ENCODE measurements at regions not wholly inside any gene's neighbourhood (a gene's known extent, or its start where the extent isn't known, plus 50 kb on each side); places are given as distances from the start of the nearest gene placed in this dataset. TPM values are rescaled to one million over a fixed set of nuclear protein-coding genes. Genes with fewer than 3 reads are reported as not detected.

DNA sequence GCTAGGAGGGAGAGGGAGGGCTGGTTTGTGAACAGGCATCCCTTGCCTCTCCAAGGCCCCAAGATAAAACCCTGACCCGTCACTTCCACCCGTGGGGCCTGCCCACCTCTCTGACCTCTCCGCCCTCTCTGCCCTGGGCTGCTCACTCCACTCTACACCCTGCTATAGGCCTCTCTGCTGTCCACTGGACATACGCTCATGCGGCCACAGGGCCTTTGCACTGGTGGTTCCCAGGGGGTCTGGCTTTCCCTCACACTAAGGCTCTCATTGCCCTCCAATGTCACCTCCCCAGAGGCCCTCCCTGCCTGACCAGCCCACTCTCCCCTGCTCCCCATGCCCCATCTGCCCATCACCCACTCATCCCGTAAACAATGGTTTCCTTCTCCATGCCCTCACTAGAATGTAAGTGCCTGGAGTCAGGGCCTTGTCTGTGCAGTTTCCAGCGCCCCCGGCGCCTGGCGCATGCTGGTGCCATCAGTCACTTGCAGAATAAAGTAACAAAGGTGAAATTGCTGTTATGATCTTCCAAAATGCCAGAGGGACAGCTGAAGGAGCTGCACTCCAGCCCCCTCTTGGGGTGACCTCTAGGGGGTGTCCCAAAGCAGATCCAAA lies 73.6 kb downstream of the RFLNA start:
- H3K4me2 ChIP-seq (ENCODE audit: low read depth, low read length, poor library complexity, severe bottlenecking), result no peak overlapping the region
- no peaks in the 10 kb centered on the region for H3K27me3 ChIP-seq (ENCODE audit: low read length)
- H3K9me2 ChIP-seq (replicated peaks; ENCODE audit: insufficient read depth, low read length), result no peaks in the 10 kb centered on the region
- peaks cover 12% of the 10 kb centered on the region for H3K4me1 ChIP-seq (ENCODE audit: low read length)
- peaks cover 5% of the 10 kb centered on the region; the same call in 1 of the 2 replicates for H3K79me2 ChIP-seq (ENCODE audit: low read length)
- no peak overlapping the region for H3K4me3 ChIP-seq (ENCODE audit: low read length)
- peaks cover 13% of the 10 kb centered on the region; the same call in 1 of the 2 replicates for H4K20me1 ChIP-seq (ENCODE audit: insufficient read depth, low read depth, low read length)
- no peak overlapping the region for H3K9ac ChIP-seq (ENCODE audit: low read length)
- H3K9me3 ChIP-seq (ENCODE audit: low read length), result no peaks in the 10 kb centered on the region
- H3K27ac ChIP-seq (ENCODE audit: low read length), result no peak overlapping the region
- no peak for DNase-seq
- H3K36me3 ChIP-seq (ENCODE audit: insufficient read depth, low read length), result no peaks in the 10 kb centered on the region; the same call in 1 of the 2 replicates
- no peak overlapping the region for H2AFZ ChIP-seq (ENCODE audit: low read length)

DNA sequence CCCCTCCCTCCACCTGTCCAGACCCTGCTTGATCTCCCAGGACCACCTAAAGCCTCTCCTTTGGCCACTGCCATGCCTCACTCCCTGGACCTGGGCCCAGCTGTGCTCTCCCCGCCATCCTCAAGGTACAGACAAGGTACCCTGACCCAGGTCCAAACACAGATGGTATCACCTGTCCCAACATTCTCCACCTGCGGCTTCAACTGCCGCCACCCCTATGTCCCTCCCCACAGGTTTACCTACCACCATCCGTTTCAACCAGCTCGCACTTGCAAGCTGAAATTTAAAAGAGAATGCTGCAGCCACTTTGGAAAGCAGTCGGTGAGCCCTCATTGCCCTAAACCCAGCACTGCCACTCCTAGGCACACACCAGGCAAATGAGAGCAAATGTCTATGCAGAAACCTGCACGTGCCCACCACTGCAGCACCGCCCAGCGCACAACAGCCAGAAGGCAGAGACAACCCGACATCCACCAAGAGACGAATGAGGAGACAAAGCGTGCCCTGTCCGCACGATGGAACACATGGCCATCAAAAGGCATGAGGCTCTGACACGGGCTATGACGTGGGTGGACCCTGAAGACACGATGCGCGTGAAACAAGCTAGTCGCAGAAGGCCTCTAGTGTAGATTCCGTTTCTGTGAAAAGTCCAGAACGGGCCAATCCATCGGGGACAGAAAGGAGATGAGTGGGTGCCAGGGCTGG lies 71.0 kb downstream of the RFLNA start:
- Histone ChIP-seq H2AFZ (ENCODE audit: low read length) (no peak overlapping the region), H4K20me1 (ENCODE audit: insufficient read depth, low read depth, low read length) (peaks cover 8% of the 10 kb centered on the region; the same call in 1 of the 2 replicates), H3K27ac (ENCODE audit: low read length) (no peak overlapping the region), H3K4me3 (ENCODE audit: low read length) (no peak overlapping the region), H3K36me3 (ENCODE audit: insufficient read depth, low read length) (no peaks in the 10 kb centered on the region; the same call in 1 of the 2 replicates), H3K9me2 (replicated peaks; ENCODE audit: insufficient read depth, low read length) (no peaks in the 10 kb centered on the region), H3K79me2 (ENCODE audit: low read length) (peaks cover 5% of the 10 kb centered on the region; the same call in 1 of the 2 replicates), H3K9me3 (ENCODE audit: low read length) (no peaks in the 10 kb centered on the region), H3K4me1 (ENCODE audit: low read length) (peaks cover 34% of the 10 kb centered on the region), H3K9ac (ENCODE audit: low read length) (no peak overlapping the region), H3K27me3 (ENCODE audit: low read length) (no peaks in the 10 kb centered on the region), H3K4me2 (ENCODE audit: low read depth, low read length, poor library complexity, severe bottlenecking) (no peak overlapping the region)
- DNase-seq, result no peak

Small RNAs in the stretch of these regions (small RNA-seq; reads per million reads assigned to genes)
- not detected for gene AC073916.1

Measured in Karpas-422 (cell line).